GM21526 (cell line): ENCODE measurements at regions not wholly inside any gene's neighbourhood (a gene's known extent, or its start where the extent isn't known, plus 50 kb on each side); places are given as distances from the start of the nearest gene placed in this dataset.
"Not testable (repeated sequence)": the region's sequence is repeated elsewhere in the genome, so short reads cannot be mapped to it uniquely, and the experiment has no call there.

Experiments used
- ATAC-seq: cut with Tn5 transposase; IDR thresholded peaks from one replicate; pipeline ENCODE4 v1.9.1; 2021; ENCODE audit warnings: moderate library complexity; ENCODE audit not compliant: unreplicated experiment, low FRiP score

- ATAC-seq, result no peak
Observed at GRCh38 chr13:62206165-62206564, 790.5 kb upstream of the PCDH20 start.

- ATAC-seq, result no peak
Observed at GRCh38 chr13:62205273-62205672, 789.6 kb upstream of the PCDH20 start.

- no peak for ATAC-seq
Observed at GRCh38 chr13:62194371-62194770, 778.7 kb upstream of the PCDH20 start.

GRCh38 chr13:62193919-62194318, 778.3 kb upstream of the PCDH20 start:
- ATAC-seq, result no peak

GRCh38 chr13:62185631-62186255, 770.1 kb upstream of the PCDH20 start:
- no peak for ATAC-seq

GRCh38 chr13:62176051-62176450, 760.4 kb upstream of the PCDH20 start:
- ATAC-seq, result no peak

- ATAC-seq, result no peak
Observed at GRCh38 chr13:62173958-62174357, 758.3 kb upstream of the PCDH20 start.

GRCh38 chr13:62171697-62172096, 756.0 kb upstream of the PCDH20 start:
- no peak for ATAC-seq

- ATAC-seq, result no peak
Observed at GRCh38 chr13:62168891-62169290, 753.2 kb upstream of the PCDH20 start.

GRCh38 chr13:62167650-62168172, 752.1 kb upstream of the PCDH20 start:
- ATAC-seq, result no peak

GRCh38 chr13:62162860-62163259, 747.2 kb upstream of the PCDH20 start:
- ATAC-seq, result no peak

- ATAC-seq, result no peak
Observed at GRCh38 chr13:62158520-62158919, 742.9 kb upstream of the PCDH20 start.

GRCh38 chr13:62151724-62152123, 736.1 kb upstream of the PCDH20 start:
- ATAC-seq, result not testable (repeated sequence)

- no peak for ATAC-seq
Observed at GRCh38 chr13:62142048-62142447, 726.4 kb upstream of the PCDH20 start.

GRCh38 chr13:62139597-62139996, 723.9 kb upstream of the PCDH20 start:
- no peak for ATAC-seq

GRCh38 chr13:62137629-62138405, 722.2 kb upstream of the PCDH20 start:
- no peak for ATAC-seq

GRCh38 chr13:62131604-62132003, 716.0 kb upstream of the PCDH20 start:
- ATAC-seq, result no peak

GRCh38 chr13:62130062-62130970, 714.7 kb upstream of the PCDH20 start:
- ATAC-seq, result no peak

- no peak for ATAC-seq
Observed at GRCh38 chr13:62129000-62129551, 713.4 kb upstream of the PCDH20 start.

GRCh38 chr13:62126400-62126799, 710.8 kb upstream of the PCDH20 start:
- ATAC-seq, result no peak

GRCh38 chr13:62125451-62125850, 709.8 kb upstream of the PCDH20 start:
- ATAC-seq, result no peak
